Nephron (organoid): ENCODE measurements at regions not wholly inside any gene's neighbourhood (a gene's known extent, or its start where the extent isn't known, plus 50 kb on each side); places are given as distances from the start of the nearest gene placed in this dataset.

ENCODE experiments used
- H3K27ac Mint-ChIP-seq, 3 experiments: 2 replicates each; pipeline ENCODE4 v1.8.0; 2020; ENCODE audit warnings: mixed read lengths in 3 of 3, mild to moderate bottlenecking in 2 of 3, moderate library complexity in 1 of 3
- H3K27me3 Mint-ChIP-seq: 2 replicates; pipeline ENCODE4 v1.8.0; 2021; ENCODE audit warnings: low read depth, mild to moderate bottlenecking, moderate library complexity, mixed read lengths
- H3K36me3 Mint-ChIP-seq: 2 replicates; pipeline ENCODE4 v1.8.0; 2020; ENCODE audit warnings: low read depth, mixed read lengths
- H3K4me1 Mint-ChIP-seq: 2 replicates; pipeline ENCODE4 v1.8.0; 2020; ENCODE audit warnings: mixed read lengths
- H3K4me3 Mint-ChIP-seq, 3 experiments: 2 replicates each; pipeline ENCODE4 v1.8.0; 2020; ENCODE audit warnings: mild to moderate bottlenecking in 3 of 3, mixed read lengths in 3 of 3, moderate library complexity in 2 of 3
- H3K9me3 Mint-ChIP-seq: 2 replicates; pipeline ENCODE4 v1.8.0; 2020; ENCODE audit warnings: mixed read lengths
- CTCF ChIP-seq, 3 experiments: fragments of 200-600 bp; sonication (generic); IDR thresholded peaks; one replicate each; pipeline ENCODE4 v1.5.0; 2021; ENCODE audit warnings: antibody characterized with exemption in 3 of 3; ENCODE audit not compliant: unreplicated experiment in 3 of 3

GRCh38 chr6:55955684-55956083 lies 80.3 kb upstream of the BMP5 start:
- TF ChIP-seq CTCF (IDR thresholded peaks at IDR 0.05; ENCODE audit: unreplicated experiment in 3 of 3): no peak
- H3K9me3 Mint-ChIP-seq: no peaks in the 10 kb centered on the region
- H3K27ac Mint-ChIP-seq: no peak overlapping the region
- H3K4me3 Mint-ChIP-seq: no peak overlapping the region
- H3K36me3 Mint-ChIP-seq: no peaks in the 10 kb centered on the region
- peaks cover 22% of the 10 kb centered on the region for H3K4me1 Mint-ChIP-seq
- H3K27me3 Mint-ChIP-seq: no peaks in the 10 kb centered on the region

GRCh38 chr6:55954436-55954835 lies 79.0 kb upstream of the BMP5 start:
- H3K27ac Mint-ChIP-seq: no peak overlapping the region
- no peak overlapping the region for H3K4me3 Mint-ChIP-seq
- no peaks in the 10 kb centered on the region for H3K36me3 Mint-ChIP-seq
- TF ChIP-seq CTCF (IDR thresholded peaks at IDR 0.05; ENCODE audit: unreplicated experiment in 3 of 3): no peak
- H3K27me3 Mint-ChIP-seq: no peaks in the 10 kb centered on the region
- H3K9me3 Mint-ChIP-seq: no peaks in the 10 kb centered on the region
- H3K4me1 Mint-ChIP-seq: peaks cover 22% of the 10 kb centered on the region

DNA sequence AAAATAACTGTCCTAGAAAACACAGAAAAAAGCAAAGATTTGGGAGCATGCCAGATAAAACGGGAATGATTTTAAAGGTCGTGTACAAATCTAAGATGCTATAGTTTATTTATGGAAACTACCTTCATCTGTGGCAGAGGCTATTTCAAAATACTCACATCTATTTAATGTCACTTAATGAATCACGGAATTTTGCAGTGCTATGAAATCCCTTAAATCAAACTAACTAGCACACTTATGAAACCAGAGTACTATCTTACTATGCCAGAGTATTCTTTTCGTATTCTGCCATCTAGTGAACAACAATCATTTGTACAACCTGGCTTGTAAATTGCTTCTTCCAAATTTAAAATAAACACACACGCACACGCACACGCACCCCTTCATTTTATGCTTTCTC lies 77.9 kb upstream of the BMP5 start:
- H3K27me3 Mint-ChIP-seq: peaks cover 4% of the 10 kb centered on the region
- H3K4me3 Mint-ChIP-seq: peak overlapping the region in 2 of 3 experiments; percentile 22 to 48
- no peaks in the 10 kb centered on the region for H3K36me3 Mint-ChIP-seq
- TF ChIP-seq CTCF (IDR thresholded peaks at IDR 0.05; ENCODE audit: unreplicated experiment in 3 of 3): peak; percentile 31 to 46 (median 43)
- H3K4me1 Mint-ChIP-seq: peaks cover 21% of the 10 kb centered on the region
- peak overlapping the region in 2 of 3 experiments; percentile 19 to 29 for H3K27ac Mint-ChIP-seq
- peaks cover 4% of the 10 kb centered on the region for H3K9me3 Mint-ChIP-seq

DNA sequence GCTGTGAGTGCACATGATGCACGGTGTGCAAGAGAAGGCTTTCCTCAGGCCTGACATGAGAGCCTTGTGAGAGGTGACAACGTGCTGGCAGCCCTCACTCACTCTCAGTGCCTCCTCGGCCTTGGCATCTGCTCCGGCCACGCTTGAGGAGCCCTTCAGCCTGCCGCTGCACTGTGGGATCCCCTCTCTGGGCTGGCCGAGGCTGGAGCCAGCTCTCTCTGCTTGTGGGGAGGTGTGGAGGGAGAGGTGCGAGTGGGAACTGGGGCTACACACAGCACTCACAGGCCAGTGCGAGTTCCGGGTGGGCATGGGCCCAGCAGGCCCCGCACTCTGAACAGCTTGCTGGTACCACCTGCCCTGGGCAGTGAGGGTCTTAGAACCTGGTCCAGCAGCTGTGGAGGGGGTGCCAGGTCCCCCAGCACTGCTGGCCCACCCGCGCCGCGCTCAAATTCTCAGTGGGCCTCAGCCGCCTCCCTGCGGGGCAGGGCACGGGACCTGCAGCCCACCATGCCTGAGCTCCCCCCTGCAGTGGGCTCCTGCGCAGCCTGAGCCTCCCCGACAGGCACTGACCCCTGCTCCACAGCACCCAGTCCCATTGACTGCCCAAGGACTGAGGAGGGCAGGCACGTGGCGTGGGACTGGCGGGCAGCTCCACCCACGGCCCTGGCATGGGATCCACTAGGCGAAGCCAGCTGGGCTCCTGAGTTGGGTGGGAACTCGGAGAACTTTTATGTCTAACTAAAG lies 74.9 kb upstream of the BMP5 start:
- Mint-ChIP-seq H3K27ac (no peak overlapping the region), H3K4me3 (no peak overlapping the region), H3K36me3 (no peaks in the 10 kb centered on the region), H3K4me1 (peaks cover 8% of the 10 kb centered on the region), H3K27me3 (peaks cover 4% of the 10 kb centered on the region), H3K9me3 (peaks cover 4% of the 10 kb centered on the region)
- TF ChIP-seq CTCF (IDR thresholded peaks at IDR 0.05; ENCODE audit: unreplicated experiment in 3 of 3): no peak

DNA sequence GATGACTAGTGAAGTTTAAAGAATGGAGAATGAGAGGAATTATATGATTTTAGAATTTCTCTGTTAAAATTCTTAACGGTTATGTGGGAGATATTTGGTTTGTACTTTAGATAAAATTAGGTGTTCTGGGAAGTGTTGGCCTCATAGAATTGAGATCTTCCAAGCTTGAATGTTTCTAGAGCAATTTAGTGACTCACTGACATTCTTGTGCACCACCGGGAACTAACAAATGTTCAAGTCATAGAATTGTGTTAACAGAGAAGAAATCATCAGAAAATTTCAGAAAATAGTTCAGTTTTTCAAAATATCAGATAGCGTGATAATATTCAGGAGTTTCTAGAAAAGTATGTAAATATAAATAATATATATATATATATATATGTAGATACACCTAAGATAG lies 67.9 kb upstream of the BMP5 start:
- Mint-ChIP-seq H3K4me1 (peaks cover 2% of the 10 kb centered on the region), H3K4me3 (no peak overlapping the region), H3K27me3 (no peaks in the 10 kb centered on the region), H3K27ac (no peak overlapping the region), H3K9me3 (no peaks in the 10 kb centered on the region), H3K36me3 (no peaks in the 10 kb centered on the region)
- no peak for TF ChIP-seq CTCF (IDR thresholded peaks at IDR 0.05; ENCODE audit: unreplicated experiment in 3 of 3)

DNA sequence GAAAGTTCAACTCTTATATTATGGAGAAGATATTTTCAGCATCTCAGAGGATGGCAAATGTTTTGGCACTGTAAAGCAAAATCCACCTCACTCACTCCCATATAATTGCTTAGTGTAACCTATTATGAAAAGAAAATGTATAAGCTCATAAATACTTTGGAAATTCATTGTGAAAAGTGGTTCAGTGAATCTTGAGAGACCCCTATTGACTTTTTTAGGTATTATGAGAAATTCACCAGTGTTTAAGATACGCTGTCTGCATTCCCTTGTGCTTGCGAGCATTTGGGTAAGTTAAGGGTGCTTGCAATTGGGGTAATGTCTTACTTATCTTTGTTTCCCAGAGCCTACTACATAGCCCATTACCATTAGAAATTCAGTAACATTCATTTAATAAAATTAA lies 66.3 kb upstream of the BMP5 start:
- H3K4me3 Mint-ChIP-seq: no peak overlapping the region
- TF ChIP-seq CTCF (IDR thresholded peaks at IDR 0.05; ENCODE audit: unreplicated experiment in 3 of 3): peak; percentile 33 to 58 (median 53)
- no peaks in the 10 kb centered on the region for H3K9me3 Mint-ChIP-seq
- H3K27me3 Mint-ChIP-seq: no peaks in the 10 kb centered on the region
- H3K4me1 Mint-ChIP-seq: peaks cover 14% of the 10 kb centered on the region
- peak overlapping the region in 1 of 3 experiments; percentile 44 for H3K27ac Mint-ChIP-seq
- no peaks in the 10 kb centered on the region for H3K36me3 Mint-ChIP-seq
